ENCODE measurements at regions not wholly inside any gene's neighbourhood (a gene's known extent, or its start where the extent isn't known, plus 50 kb on each side); places are given as distances from the start of the nearest gene placed in this dataset.
A peak's percentile ranks its signal among the peaks of the same experiment; 100 is the strongest.

DNA sequence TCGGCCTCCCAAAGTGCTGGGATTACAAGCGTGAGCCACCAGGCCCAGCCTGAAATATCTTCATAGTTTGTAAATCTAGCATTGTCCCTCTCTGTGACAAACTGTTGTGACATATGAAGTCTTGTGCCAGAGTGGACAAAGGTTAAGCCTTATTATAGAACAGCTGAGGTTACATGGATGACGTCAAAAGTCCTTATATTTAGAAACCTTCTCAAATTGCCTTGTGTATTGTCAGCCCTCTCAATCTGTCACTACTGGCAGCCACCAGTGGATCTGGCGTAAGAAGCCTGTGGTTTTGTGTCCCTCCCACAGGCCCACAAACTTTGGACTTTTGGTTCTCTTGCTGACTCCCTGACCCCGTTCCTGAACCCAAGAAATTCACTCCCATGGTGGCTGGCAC is 79.4 kb upstream of the CCDC112 start:
- no peak for DNase-seq (ENCODE audit: low read depth)

DNA sequence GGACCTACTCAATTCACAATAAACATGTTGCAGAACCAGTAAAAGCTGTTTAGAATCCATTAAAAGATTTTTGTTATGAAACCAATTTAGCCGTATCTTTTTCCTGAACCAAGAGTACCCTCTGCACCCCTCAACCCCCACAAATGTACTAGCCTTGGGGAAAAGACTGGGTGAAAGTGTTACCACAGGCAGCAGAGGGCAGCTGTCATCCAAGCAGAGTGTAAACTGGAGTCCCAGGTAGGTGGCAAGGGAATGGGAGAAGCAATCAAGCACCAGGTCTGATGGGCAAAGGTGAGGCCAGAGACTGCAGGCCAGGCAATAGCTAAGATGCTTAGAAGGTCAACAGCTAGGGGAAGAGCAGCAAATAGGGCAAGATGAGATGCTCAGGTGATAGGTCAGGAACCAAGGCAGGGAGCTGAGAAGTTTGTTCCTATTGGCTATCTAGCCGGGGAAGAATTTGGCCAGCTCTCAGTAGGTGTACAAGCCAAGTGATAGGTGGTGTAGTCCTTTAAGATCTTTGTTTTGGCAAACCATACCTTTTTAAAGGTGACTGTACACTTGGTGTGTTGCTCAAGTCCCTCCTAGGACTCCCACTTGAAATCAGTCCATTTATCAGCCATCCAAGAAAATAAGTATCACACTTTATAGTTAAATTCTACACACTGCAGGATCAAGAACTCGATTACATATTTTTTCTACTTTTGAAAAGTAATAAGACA is 77.8 kb upstream of the CCDC112 start:
- DNase-seq (ENCODE audit: low read depth): no peak

GRCh38 chr5:115372146-115372545 is 75.7 kb upstream of the CCDC112 start:
- no peak for DNase-seq (ENCODE audit: low read depth)

GRCh38 chr5:115369430-115370144 is 73.1 kb upstream of the CCDC112 start:
- DNase-seq (ENCODE audit: low read depth): no peak

DNA sequence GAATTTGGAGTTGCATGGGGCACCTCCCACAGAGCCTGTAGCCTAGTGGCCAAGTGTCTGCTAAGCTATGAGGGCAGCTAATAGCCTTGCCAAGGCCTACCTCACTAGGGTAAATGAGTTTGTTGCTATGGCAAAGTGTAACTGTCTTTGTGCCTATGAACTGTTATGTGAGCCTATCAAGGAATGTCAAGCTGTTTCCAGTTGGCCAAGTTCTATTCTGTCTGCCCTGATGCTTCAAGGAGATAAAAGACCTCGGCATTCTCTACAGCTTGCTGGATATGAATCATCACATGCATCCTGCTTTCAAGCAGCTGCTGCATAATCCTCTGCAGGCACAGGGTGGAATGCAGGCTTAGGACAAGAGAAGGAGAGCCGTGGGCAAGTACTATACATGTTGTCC is 69.8 kb upstream of the CCDC112 start:
- peak; percentile 97 for DNase-seq (ENCODE audit: low read depth)

- no peak for DNase-seq (ENCODE audit: low read depth)
Observed at GRCh38 chr5:115363879-115364278, 67.4 kb upstream of the CCDC112 start.

- DNase-seq (ENCODE audit: low read depth): no peak
Observed at GRCh38 chr5:115360046-115360685, 63.7 kb upstream of the CCDC112 start.

DNA sequence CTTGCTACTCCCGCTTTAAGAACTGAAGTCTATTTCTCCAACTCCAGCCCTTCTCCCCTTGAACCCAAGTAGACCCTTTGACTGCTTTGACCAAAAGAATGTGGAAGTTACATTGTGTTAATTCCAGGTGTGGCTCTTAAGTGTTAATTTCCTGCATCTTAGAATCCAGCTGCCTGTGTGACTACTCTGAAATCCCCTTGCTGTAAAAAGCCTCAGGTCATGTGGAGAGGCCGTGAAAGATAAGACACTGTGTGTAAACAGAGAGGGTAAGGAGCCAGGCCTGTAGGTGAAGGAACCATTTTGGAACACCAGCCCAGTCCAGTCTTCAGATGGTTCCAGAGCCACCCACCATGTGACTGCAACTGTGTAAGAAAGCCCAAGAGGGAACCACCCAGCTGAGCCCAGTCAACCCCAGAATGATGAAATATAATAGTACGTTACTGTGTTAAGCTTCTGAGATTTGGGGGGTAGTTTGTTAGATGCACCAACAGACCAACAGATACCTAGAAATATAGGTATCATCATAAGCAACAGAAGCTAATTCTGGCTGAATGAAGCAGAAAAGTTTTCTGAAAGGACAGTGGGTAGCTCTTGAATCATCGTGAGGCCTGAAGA is 59.4 kb upstream of the CCDC112 start:
- no peak for DNase-seq (ENCODE audit: low read depth)

GRCh38 chr5:115355095-115355494 is 58.6 kb upstream of the CCDC112 start:
- no peak for DNase-seq (ENCODE audit: low read depth)

GRCh38 chr5:115354246-115354645 is 57.8 kb upstream of the CCDC112 start:
- no peak for DNase-seq (ENCODE audit: low read depth)

DNA sequence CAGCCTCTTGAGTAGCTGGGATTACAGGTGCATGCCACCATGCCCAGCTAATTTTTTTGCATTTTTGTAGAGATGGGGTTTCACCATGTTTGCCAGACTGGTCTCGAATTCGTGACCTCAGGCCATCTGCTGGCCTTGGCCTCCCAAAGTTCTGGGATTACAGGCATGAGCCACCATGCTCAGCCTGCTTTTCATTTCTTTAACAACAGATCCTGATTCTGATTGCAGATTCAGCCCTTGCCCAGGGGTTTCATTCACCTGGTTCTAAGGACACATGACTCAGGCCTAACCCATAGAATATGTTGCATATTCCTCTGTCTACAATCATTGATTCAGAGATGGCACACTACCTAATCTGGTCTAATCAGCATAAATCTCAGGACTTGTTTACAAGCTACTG is 56.1 kb upstream of the CCDC112 start:
- DNase-seq (ENCODE audit: low read depth): no peak

DNA sequence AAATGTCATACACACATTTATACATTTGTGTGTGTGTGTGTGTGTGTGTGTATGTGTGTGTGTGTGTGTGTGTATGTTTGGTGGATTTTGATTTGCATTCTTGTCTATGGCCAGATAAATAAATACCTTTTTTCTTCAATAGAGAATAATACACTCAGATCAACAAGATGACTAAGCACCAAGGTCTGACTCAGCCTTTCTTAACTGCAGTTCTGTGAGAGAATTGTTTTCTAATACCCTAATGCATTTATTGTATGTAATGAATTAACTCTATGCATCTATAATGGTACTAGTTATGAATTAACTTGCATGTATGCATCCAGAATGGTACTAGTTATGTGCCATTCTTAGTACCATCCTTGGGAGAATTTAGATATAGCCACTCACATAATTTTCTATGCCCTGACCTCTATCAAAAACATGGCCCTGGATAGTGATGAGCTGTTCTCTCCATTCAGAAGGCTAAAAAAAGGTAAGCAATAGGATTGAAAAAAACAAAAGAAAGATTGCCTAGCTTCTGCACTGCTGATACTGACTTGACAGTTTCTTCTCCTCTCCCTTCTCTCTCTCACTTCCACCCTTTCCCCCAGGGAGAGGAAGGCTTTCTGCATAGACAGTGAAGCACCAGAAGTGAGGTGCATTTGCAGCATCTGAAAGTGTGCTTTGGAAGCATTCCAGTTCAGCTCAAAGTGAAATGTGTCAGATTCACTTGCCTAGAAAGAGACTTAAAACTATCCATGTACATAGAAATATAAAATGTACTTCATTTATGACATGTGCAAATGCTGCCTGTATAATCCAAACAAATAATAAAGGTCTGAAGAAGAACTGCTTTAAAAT is 55.1 kb upstream of the CCDC112 start:
- peak; percentile 82 for DNase-seq (ENCODE audit: low read depth)

DNA sequence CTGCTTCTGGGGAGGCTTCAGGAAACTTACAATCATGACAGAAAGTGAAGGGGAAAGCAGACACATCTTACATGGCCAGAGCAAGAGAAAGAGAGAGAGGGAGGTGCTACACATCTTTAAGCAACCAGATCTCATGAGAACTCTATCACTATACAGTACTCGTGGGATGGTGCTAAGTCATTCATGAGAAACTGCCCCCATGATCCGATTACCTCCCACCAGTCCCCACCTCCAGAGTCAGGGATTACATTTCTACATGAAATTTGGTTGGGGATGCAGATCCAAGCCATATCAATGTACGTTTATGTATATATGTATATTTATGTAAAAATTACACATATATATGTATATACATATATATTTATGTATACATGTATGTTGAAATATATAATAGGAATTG is 54.4 kb upstream of the CCDC112 start:
- no peak for DNase-seq (ENCODE audit: low read depth)

- peak; percentile 92 for DNase-seq (ENCODE audit: low read depth)
Observed at GRCh38 chr5:115349001-115349817, 52.8 kb upstream of the CCDC112 start.

DNA sequence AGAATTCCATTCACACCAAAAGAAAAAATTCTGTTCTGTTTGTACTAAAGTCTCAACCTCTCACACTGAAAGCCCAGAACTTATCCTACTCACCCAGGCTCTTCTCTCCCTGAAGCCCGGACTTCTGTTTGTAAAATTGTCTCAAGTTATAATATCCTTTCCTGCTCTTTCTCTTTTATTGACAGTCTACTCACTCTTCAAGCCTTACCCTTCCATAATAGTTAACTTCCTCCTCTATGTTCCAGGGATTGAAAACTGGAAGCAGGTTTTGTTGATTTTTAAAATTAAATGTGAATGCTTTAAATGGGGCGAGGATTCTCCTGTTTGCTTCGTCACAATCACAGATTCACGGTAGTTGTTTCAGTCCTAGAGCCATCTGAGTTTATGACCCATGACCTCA is 51.7 kb upstream of the CCDC112 start:
- DNase-seq (ENCODE audit: low read depth): no peak
